ENCODE measurements at regions not wholly inside any gene's neighbourhood (a gene's known extent, or its start where the extent isn't known, plus 50 kb on each side); places are given as distances from the start of the nearest gene placed in this dataset.

GRCh38 chr12:71233083-71233482 lies 75.3 kb upstream of the TSPAN8 start:
- DNase-seq: no peak

- DNase-seq: no peak
Measured at GRCh38 chr12:71230542-71230941, 72.7 kb upstream of the TSPAN8 start.

GRCh38 chr12:71223139-71223538 lies 65.3 kb upstream of the TSPAN8 start:
- DNase-seq: no peak

DNA sequence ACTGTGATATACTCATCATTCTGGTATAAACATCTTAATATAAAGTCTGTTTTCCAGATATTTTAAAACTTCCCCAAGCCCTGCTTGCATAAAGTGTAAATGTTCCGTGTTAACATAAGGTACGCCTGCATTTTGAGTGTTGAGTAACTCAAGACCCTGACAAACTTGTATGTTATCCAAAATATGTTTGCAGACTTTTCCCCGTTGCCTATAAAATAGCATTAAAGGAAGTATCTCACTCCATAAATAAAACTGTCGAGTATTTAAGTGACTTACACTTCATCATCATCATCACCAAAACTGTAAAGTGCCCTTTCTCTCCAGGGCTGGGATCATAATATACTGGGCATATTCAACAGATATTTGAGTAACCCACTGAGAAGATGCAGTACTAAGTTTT lies 64.6 kb upstream of the TSPAN8 start:
- no peak for DNase-seq

DNA sequence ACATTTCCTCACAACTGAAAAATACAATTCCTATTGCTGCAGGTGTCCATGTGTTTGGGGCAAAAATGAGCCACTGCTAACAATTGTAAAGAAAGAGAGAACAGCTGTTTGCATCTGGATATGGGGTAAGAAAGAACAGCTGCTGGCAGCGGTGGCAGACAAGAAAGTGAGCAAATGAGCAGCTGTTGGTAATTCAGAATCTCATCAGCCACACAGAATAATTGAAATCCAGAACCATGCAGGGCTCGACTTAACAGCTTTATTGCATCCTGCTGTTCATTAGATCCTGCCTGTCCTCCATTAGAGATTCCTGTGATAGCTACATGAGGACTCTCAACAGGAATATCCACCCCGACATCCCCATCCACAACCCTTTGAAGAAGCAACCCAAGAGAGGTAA lies 62.5 kb upstream of the TSPAN8 start:
- DNase-seq: no peak

GRCh38 chr12:71219224-71219623 lies 61.4 kb upstream of the TSPAN8 start:
- no peak for DNase-seq

- DNase-seq: peak; percentile 15
Measured at GRCh38 chr12:71218616-71219015, 60.8 kb upstream of the TSPAN8 start.

GRCh38 chr12:71216725-71217579 lies 59.2 kb upstream of the TSPAN8 start:
- DNase-seq: peak; percentile 43

- DNase-seq: no peak
Measured at GRCh38 chr12:71214511-71215285, 56.9 kb upstream of the TSPAN8 start.

- no peak for DNase-seq
Measured at GRCh38 chr12:71208053-71208685, 50.4 kb upstream of the TSPAN8 start.
